ENCODE measurements at regions not wholly inside any gene's neighbourhood (a gene's known extent, or its start where the extent isn't known, plus 50 kb on each side); places are given as distances from the start of the nearest gene placed in this dataset.

- Histone ChIP-seq H3K27ac (ENCODE audit: low read depth in 1 of 2, low read length in 2 of 2) (no peak overlapping the region), H3K4me3 (ENCODE audit: low read depth in 1 of 3, low read length in 3 of 3) (no peak overlapping the region), H3K4me1 (ENCODE audit: control insufficient read depth in 4 of 4, insufficient read depth in 4 of 4, low read length in 3 of 4) (peaks cover 5 to 29% (median 12%) of the 10 kb centered on the region in 4 donors), H3K27me3 (ENCODE audit: control insufficient read depth in 4 of 4, insufficient read depth in 4 of 4, low read length in 3 of 4) (no peaks in the 10 kb centered on the region), H3K9me3 (ENCODE audit: control insufficient read depth in 4 of 4, low read length in 3 of 4) (peaks cover 0 to 4% (median 0%) of the 10 kb centered on the region in 4 donors), H3K9ac (ENCODE audit: low read depth in 1 of 2, low read length in 2 of 2) (no peak overlapping the region), H3K36me3 (ENCODE audit: control insufficient read depth in 4 of 4, insufficient read depth in 3 of 4, low read depth in 1 of 4, low read length in 3 of 4) (no peaks in the 10 kb centered on the region)
- TF ChIP-seq NR2F2 (IDR thresholded peaks at IDR 0.05) (peak; percentile 71), FOXA2 (IDR thresholded peaks at IDR 0.05) (no peak), FOXA1 (IDR thresholded peaks at IDR 0.05) (no peak), RXRA (IDR thresholded peaks at IDR 0.05) (peak in 1 of 2 donors; percentile 81), CTCF (IDR thresholded peaks at IDR 0.05; ENCODE audit: low read depth, low read length, missing input control) (no peak), TAF1 (conservative IDR thresholded peaks at IDR 0.05) (no peak), EGR1 (IDR thresholded peaks at IDR 0.05; ENCODE audit: low read depth in 2 of 2) (no peak), ZBTB33 (IDR thresholded peaks at IDR 0.05) (no peak), HNF4A (conservative IDR thresholded peaks at IDR 0.05) (peak in 1 of 2 donors; percentile 29), SP1 (IDR thresholded peaks at IDR 0.05) (peak; percentile 50), JUND (IDR thresholded peaks at IDR 0.05) (no peak), RAD21 (IDR thresholded peaks at IDR 0.05) (peak in 1 of 2 donors; percentile 20), HNF4G (IDR thresholded peaks at IDR 0.05) (no peak), ATF3 (IDR thresholded peaks at IDR 0.05) (no peak), MAX (IDR thresholded peaks at IDR 0.05) (no peak), YY1 (IDR thresholded peaks at IDR 0.05) (no peak), REST (IDR thresholded peaks at IDR 0.05) (no peak), GABPA (IDR thresholded peaks at IDR 0.05 in 1 of 2, conservative IDR thresholded peaks at IDR 0.05 in 1 of 2) (no peak)
- peak; percentile 36 for DNase-seq (ENCODE audit: low spot score)
- WGBS: 22% methylated on average over 3 of the region's 3 CpGs
These were observed 420.2 kb downstream of the BCOR start for GRCh38 chrX:39677585-39677977.
